Stomach (tissue), 4 donors: ENCODE measurements at regions not wholly inside any gene's neighbourhood (a gene's known extent, or its start where the extent isn't known, plus 50 kb on each side); places are given as distances from the start of the nearest gene placed in this dataset.

Source experiments
- CTCF ChIP-seq, 7 experiments: fragments of 450-650 bp in 4 of 7; fragments of 200-600 bp in 3 of 7; sonication (generic) in 3 of 7; IDR thresholded peaks; one replicate each; pipeline ENCODE4 v1.5.1; 2016 to 2019; ENCODE audit warnings: antibody characterized with exemption in 7 of 7, control low read depth in 2 of 7, mild to moderate bottlenecking in 1 of 7
- POLR2A ChIP-seq, 4 donors: fragments of 450-650 bp; IDR thresholded peaks; one replicate each; pipeline ENCODE4 v1.6.1; 2016; ENCODE audit warnings: antibody characterized with exemption in 4 of 4, control low read depth in 2 of 4, mild to moderate bottlenecking in 1 of 4, moderate library complexity in 1 of 4
- POLR2AphosphoS5 ChIP-seq, 3 donors: sonication (generic); formaldehyde crosslinking; IDR thresholded peaks; one replicate each; pipeline ENCODE4 v1.6.1; 2016; ENCODE audit warnings: antibody characterized with exemption in 3 of 3

GRCh38 chr5:110251366-110251765 is 475.1 kb downstream of the TMEM232 start:
- TF ChIP-seq POLR2A (IDR thresholded peaks at IDR 0.05) (no peak), CTCF (IDR thresholded peaks at IDR 0.05) (no peak), POLR2AphosphoS5 (IDR thresholded peaks at IDR 0.05) (no peak)
